ENCODE measurements at regions not wholly inside any gene's neighbourhood (a gene's known extent, or its start where the extent isn't known, plus 50 kb on each side); places are given as distances from the start of the nearest gene placed in this dataset.

DNA sequence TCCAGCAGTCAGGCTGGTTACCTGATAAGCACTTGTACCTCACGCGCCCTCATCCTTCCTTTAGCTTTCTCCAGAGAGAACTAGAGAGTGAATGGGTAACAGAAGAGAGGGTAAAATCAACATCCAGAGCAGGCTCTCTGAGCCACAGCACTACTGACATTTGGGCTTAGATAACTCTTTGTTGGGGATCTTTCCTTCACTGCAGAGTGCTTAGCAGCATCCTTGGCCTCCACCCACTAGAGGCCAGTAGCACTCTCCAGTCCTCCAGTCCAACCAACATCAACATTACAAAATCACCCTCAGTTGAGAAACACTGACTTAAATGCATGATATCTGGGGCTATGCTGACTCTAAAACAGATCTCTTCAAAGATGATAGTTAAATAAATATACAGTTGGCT, 220.7 kb downstream of the TACR3 start:
- intact Hi-C loops (cut with DNase I), result no loop called here
- no peaks in the 10 kb centered on the region for H3K4me1 ChIP-seq
- no peak for TF ChIP-seq POLR2AphosphoS5 (IDR thresholded peaks at IDR 0.05)
- no peak for TF ChIP-seq EP300 (IDR thresholded peaks at IDR 0.05)
- no peak for TF ChIP-seq POLR2A (IDR thresholded peaks at IDR 0.05)
- TF ChIP-seq, protein P1, sequence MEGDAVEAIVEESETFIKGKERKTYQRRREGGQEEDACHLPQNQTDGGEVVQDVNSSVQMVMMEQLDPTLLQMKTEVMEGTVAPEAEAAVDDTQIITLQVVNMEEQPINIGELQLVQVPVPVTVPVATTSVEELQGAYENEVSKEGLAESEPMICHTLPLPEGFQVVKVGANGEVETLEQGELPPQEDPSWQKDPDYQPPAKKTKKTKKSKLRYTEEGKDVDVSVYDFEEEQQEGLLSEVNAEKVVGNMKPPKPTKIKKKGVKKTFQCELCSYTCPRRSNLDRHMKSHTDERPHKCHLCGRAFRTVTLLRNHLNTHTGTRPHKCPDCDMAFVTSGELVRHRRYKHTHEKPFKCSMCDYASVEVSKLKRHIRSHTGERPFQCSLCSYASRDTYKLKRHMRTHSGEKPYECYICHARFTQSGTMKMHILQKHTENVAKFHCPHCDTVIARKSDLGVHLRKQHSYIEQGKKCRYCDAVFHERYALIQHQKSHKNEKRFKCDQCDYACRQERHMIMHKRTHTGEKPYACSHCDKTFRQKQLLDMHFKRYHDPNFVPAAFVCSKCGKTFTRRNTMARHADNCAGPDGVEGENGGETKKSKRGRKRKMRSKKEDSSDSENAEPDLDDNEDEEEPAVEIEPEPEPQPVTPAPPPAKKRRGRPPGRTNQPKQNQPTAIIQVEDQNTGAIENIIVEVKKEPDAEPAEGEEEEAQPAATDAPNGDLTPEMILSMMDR (IDR thresholded peaks at IDR 0.05), result no peak
- no peaks in the 10 kb centered on the region for H3K9me3 ChIP-seq
- no peaks in the 10 kb centered on the region for H3K27me3 ChIP-seq
- H3K4me3 ChIP-seq, result no peak overlapping the region
- WGBS, 2 donors, result 95 to 97% methylated on average over 2 of the region's 2 CpGs
- no peaks in the 10 kb centered on the region for H3K36me3 ChIP-seq
- no peak for DNase-seq
- no peak overlapping the region for H3K27ac ChIP-seq

DNA sequence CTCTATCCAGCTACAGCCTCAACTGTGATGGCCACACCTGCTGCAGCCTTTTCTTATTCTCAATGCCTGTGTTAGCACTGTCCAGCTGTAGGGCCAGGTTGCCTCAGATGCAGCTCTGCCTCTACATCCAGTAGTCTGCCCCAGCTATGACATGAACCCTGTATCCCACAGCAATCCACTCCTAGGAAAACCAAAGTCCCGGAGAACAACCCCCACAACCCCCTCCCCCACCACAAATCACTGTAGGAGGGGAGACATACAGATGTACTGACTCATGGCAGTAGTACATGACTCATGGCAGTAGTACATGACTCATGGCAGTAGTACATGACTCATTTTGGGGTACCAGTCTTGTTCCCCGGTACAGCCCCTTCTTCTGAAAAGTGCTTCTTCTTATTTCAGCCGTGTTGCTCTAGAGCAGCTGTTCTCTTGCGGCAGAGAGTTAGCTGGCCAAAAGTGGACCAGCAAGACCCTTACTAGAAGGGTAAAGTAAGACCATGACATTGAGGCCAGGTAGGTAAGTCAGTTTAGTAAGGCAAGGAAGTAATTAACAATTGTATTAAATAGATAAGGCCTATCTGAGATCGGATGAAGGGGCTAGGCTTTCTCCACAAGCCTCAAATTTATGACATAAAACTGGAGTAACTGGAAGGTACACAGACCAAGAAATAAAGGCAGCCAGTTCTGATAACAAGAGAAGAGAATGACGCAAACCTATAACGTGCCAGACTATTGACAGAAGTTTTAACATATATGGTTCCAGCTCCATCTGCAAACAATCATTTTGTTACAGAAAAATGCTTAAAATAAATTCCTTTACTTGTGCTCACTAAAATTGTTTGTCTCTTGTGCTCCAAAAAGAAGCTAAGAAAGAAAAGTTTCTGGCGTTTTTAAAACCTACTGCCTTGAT, 221.4 kb downstream of the TACR3 start:
- Histone ChIP-seq H3K36me3 (no peaks in the 10 kb centered on the region), H3K9me3 (no peaks in the 10 kb centered on the region), H3K4me1 (no peaks in the 10 kb centered on the region), H3K4me3 (no peak overlapping the region), H3K27ac (no peak overlapping the region), H3K27me3 (no peaks in the 10 kb centered on the region)
- no peak for DNase-seq
- intact Hi-C loops (cut with DNase I), result no loop called here
- TF ChIP-seq, protein P1 (IDR thresholded peaks at IDR 0.05), result no peak
- TF ChIP-seq POLR2A (IDR thresholded peaks at IDR 0.05) (no peak), POLR2AphosphoS5 (IDR thresholded peaks at IDR 0.05) (no peak), EP300 (IDR thresholded peaks at IDR 0.05) (no peak)
- WGBS, 2 donors, result 48 to 73% methylated on average over 8 of the region's 8 CpGs

DNA sequence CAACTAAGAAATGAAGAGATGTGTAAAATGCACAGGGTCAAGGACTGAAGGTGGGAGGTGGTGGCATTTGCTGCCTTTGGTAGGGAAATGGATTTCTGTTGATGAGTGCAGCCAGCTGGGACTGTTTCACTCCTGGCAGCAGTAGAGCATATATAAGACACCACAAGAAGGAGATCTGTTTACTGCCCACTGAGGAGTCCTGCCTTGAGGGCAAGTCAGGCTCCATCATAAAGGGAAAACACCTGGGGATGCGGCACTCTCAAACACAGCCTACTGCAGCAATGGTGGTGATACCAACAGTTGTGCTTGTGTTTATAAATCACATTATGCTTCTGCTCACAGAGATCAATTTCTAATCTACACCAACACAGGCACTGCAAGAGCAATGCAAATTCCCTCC, 222.1 kb downstream of the TACR3 start:
- intact Hi-C loops (cut with DNase I), result no loop called here
- no peak for DNase-seq
- no peaks in the 10 kb centered on the region for H3K4me1 ChIP-seq
- no peak overlapping the region for H3K27ac ChIP-seq
- TF ChIP-seq, protein P1 (IDR thresholded peaks at IDR 0.05), result no peak
- no peaks in the 10 kb centered on the region for H3K36me3 ChIP-seq
- no peaks in the 10 kb centered on the region for H3K27me3 ChIP-seq
- 86 to 94% methylated on average over 1 of the region's 1 CpG for WGBS, 2 donors
- no peaks in the 10 kb centered on the region for H3K9me3 ChIP-seq
- no peak overlapping the region for H3K4me3 ChIP-seq

DNA sequence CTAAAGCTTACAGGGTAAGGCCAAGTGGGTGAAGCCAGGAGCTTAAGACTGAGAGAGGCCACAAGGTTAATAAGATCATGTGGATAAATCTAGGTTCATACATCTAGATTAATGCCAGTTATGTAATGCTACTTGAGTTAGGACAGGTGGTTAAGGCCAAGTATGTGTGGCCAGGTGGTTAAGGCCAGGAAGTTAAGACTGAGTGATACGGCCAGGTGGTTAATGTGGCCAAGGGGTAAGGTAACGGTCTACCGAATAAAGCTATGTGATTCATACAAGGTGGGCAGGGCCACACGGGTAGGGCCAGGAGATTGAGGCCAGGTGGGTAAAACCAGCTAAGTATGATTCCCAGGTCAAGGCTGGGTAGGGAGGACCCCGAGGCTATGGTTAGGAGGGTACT, 223.0 kb downstream of the TACR3 start:
- 86 to 89% methylated on average over 5 of the region's 5 CpGs for WGBS, 2 donors
- Histone ChIP-seq H3K4me3 (no peak overlapping the region), H3K27ac (no peak overlapping the region), H3K36me3 (no peaks in the 10 kb centered on the region), H3K9me3 (no peaks in the 10 kb centered on the region), H3K27me3 (no peaks in the 10 kb centered on the region), H3K4me1 (no peaks in the 10 kb centered on the region)
- DNase-seq, result no peak
- TF ChIP-seq POLR2AphosphoS5 (IDR thresholded peaks at IDR 0.05) (no peak), EP300 (IDR thresholded peaks at IDR 0.05) (no peak), POLR2A (IDR thresholded peaks at IDR 0.05) (no peak)
- TF ChIP-seq, protein P1 (IDR thresholded peaks at IDR 0.05), result no peak
- intact Hi-C loops (cut with DNase I), result no loop called here

Measured in sigmoid colon (tissue), 6 donors.